ENCODE measurements at regions not wholly inside any gene's neighbourhood (a gene's known extent, or its start where the extent isn't known, plus 50 kb on each side); places are given as distances from the start of the nearest gene placed in this dataset.
"Not testable (repeated sequence)": the region's sequence is repeated elsewhere in the genome, so short reads cannot be mapped to it uniquely, and the experiment has no call there.

GRCh38 chrX:40411340-40412111 is 169.2 kb upstream of the ATP6AP2 start:
- no peak for DNase-seq (ENCODE audit: low read depth)

- DNase-seq (ENCODE audit: low read depth): no peak
Observed at GRCh38 chrX:40410859-40411258, 169.9 kb upstream of the ATP6AP2 start.

GRCh38 chrX:40406330-40406859 is 174.4 kb upstream of the ATP6AP2 start:
- DNase-seq (ENCODE audit: low read depth): no peak

- no peak for DNase-seq (ENCODE audit: low read depth)
Observed at GRCh38 chrX:40405399-40405798, 175.4 kb upstream of the ATP6AP2 start.

- DNase-seq (ENCODE audit: low read depth): no peak
Observed at GRCh38 chrX:40403757-40404156, 177.0 kb upstream of the ATP6AP2 start.

- DNase-seq (ENCODE audit: low read depth): no peak
Observed at GRCh38 chrX:40402831-40403533, 177.8 kb upstream of the ATP6AP2 start.

- DNase-seq (ENCODE audit: low read depth): no peak
Observed at GRCh38 chrX:40395102-40395501, 185.7 kb upstream of the ATP6AP2 start.

- DNase-seq (ENCODE audit: low read depth): no peak
Observed at GRCh38 chrX:40394302-40394701, 186.5 kb upstream of the ATP6AP2 start.

- no peak for DNase-seq (ENCODE audit: low read depth)
Observed at GRCh38 chrX:40392599-40392998, 188.2 kb upstream of the ATP6AP2 start.

- DNase-seq (ENCODE audit: low read depth): no peak
Observed at GRCh38 chrX:40391662-40392061, 189.1 kb upstream of the ATP6AP2 start.

- no peak for DNase-seq (ENCODE audit: low read depth)
Observed at GRCh38 chrX:40389555-40389954, 191.2 kb upstream of the ATP6AP2 start.

GRCh38 chrX:40388441-40388840 is 192.3 kb upstream of the ATP6AP2 start:
- DNase-seq (ENCODE audit: low read depth): no peak

- DNase-seq (ENCODE audit: low read depth): not testable (repeated sequence)
Observed at GRCh38 chrX:40387869-40388268, 192.9 kb upstream of the ATP6AP2 start.

- not testable (repeated sequence) for DNase-seq (ENCODE audit: low read depth)
Observed at GRCh38 chrX:40387311-40387710, 193.5 kb upstream of the ATP6AP2 start.

- DNase-seq (ENCODE audit: low read depth): no peak
Observed at GRCh38 chrX:40385682-40386081, 195.1 kb upstream of the ATP6AP2 start.

GRCh38 chrX:40385256-40385655 is 195.5 kb upstream of the ATP6AP2 start:
- DNase-seq (ENCODE audit: low read depth): no peak

- DNase-seq (ENCODE audit: low read depth): no peak
Observed at GRCh38 chrX:40383969-40384368, 196.8 kb upstream of the ATP6AP2 start.

- DNase-seq (ENCODE audit: low read depth): no peak
Observed at GRCh38 chrX:40383360-40383759, 197.4 kb upstream of the ATP6AP2 start.

- no peak for DNase-seq (ENCODE audit: low read depth)
Observed at GRCh38 chrX:40380655-40381488, 199.9 kb upstream of the ATP6AP2 start.

- no peak for DNase-seq (ENCODE audit: low read depth)
Observed at GRCh38 chrX:40377684-40378083, 203.1 kb upstream of the ATP6AP2 start.

GRCh38 chrX:40374486-40374885 is 206.3 kb upstream of the ATP6AP2 start:
- DNase-seq (ENCODE audit: low read depth): no peak

GRCh38 chrX:40373641-40374040 is 207.1 kb upstream of the ATP6AP2 start:
- DNase-seq (ENCODE audit: low read depth): no peak
